GM12878 (cell line): ENCODE measurements at regions not wholly inside any gene's neighbourhood (a gene's known extent, or its start where the extent isn't known, plus 50 kb on each side); places are given as distances from the start of the nearest gene placed in this dataset.

Source experiments
- ATAC-seq: fragments of 200-7000 bp; cut with Tn5 transposase; 3 replicates; pipeline ENCODE4 v1.9.1; 2020; ENCODE audit warnings: mild to moderate bottlenecking, moderate library complexity
- BruUV-seq: library from RNA; stranded (reverse); fragments of 400-500 nt; replicated peaks from 2 replicates; lab custom pipeline; 2021; lab: Mats Ljungman, UMichigan
- CTCF ChIA-PET: fragments of 300-600 bp; sonication (Branson Sonifier 250); formaldehyde crosslinking; extraction: SDS; loops from one replicate; lab custom pipeline; 2021; ENCODE audit warnings: inconsistent platforms; lab: Yijun Ruan, JAX
- POLR2A ChIA-PET: fragments of 350-600 bp; formaldehyde crosslinking; extraction: SDS; loops from one replicate; lab custom pipeline; 2021; ENCODE audit warnings: inconsistent platforms; lab: Charles Lee
- RAD21 ChIA-PET: fragments of 300-600 bp; sonication (Branson Sonifier 250); formaldehyde crosslinking; loops from one replicate; lab custom pipeline; 2023; ENCODE audit warnings: antibody characterized with exemption; ENCODE audit not compliant: unreplicated experiment; lab: Charles Lee
- SMC1A ChIA-PET: fragments of 300-600 bp; sonication (Branson Sonifier 250); formaldehyde crosslinking; loops from one replicate; lab custom pipeline; 2023; ENCODE audit not compliant: unreplicated experiment, uncharacterized antibody; lab: Charles Lee
- DNase-seq: peaks from one replicate; pipeline ENCODE4 v3.0.0-alpha.2; 2011; ENCODE audit warnings: low read depth, low spot score
- FAIRE-seq: peaks from 3 replicates; lab custom pipeline; 2011; peaks lifted over from hg19 to GRCh38; lab: Jason Lieb, UNC
- H2AFZ ChIP-seq: 2 replicates; pipeline ENCODE4 v1.6.0; 2011; ENCODE audit warnings: low read depth, low read length, control low read depth; ENCODE audit not compliant: control insufficient read depth
- H3K27ac ChIP-seq: 2 replicates; pipeline ENCODE4 v1.5.1; 2011; ENCODE audit warnings: control low read depth; ENCODE audit not compliant: control insufficient read depth, insufficient read depth
- H3K27me3 ChIP-seq, 2 experiments: replicated peaks in 1 of 2; 2 replicates each; pipeline versions ENCODE4 v1.6.0 to v1.6.1; 2011; ENCODE audit warnings: low read length in 1 of 2; ENCODE audit not compliant: control insufficient read depth in 2 of 2, insufficient read depth in 2 of 2
- H3K36me3 ChIP-seq, 2 experiments: 2 replicates each; pipeline ENCODE4 v1.5.1; 2011; ENCODE audit warnings: low read length in 1 of 2; ENCODE audit not compliant: control insufficient read depth in 2 of 2, insufficient read depth in 2 of 2
- H3K4me1 ChIP-seq: 2 replicates; pipeline ENCODE4 v1.6.1; 2011; ENCODE audit warnings: mild to moderate bottlenecking, low read length, moderate library complexity, mixed read lengths; ENCODE audit not compliant: control insufficient read depth, insufficient read depth
- H3K4me2 ChIP-seq: 2 replicates; pipeline ENCODE4 v1.6.0; 2011; ENCODE audit warnings: control low read depth; ENCODE audit not compliant: control insufficient read depth, insufficient read depth
- H3K4me3 ChIP-seq: fragments of 200-600 bp; sonication (generic); 2 replicates; pipeline ENCODE4 v1.5.1; 2016
- H3K79me2 ChIP-seq: 2 replicates; pipeline ENCODE4 v1.6.0; 2011; ENCODE audit warnings: low read length; ENCODE audit not compliant: control insufficient read depth, insufficient read depth
- H3K9ac ChIP-seq: 2 replicates; pipeline ENCODE4 v1.8.0; 2011; ENCODE audit warnings: low read length, control low read depth, mixed read lengths; ENCODE audit not compliant: control insufficient read depth, insufficient read depth
- H3K9me3 ChIP-seq: replicated peaks from 3 replicates; pipeline ENCODE4 v1.5.1; 2011; ENCODE audit warnings: mild to moderate bottlenecking, low read length; ENCODE audit not compliant: control insufficient read depth, insufficient read depth
- H4K20me1 ChIP-seq: 2 replicates; pipeline ENCODE4 v1.6.0; 2011; ENCODE audit not compliant: control insufficient read depth, insufficient read depth
- CBFB ChIP-seq: IDR thresholded peaks from 2 replicates; pipeline ENCODE4 v1.6.1; 2016; ENCODE audit warnings: antibody characterized with exemption, low read depth
- CEBPB ChIP-seq, 2 experiments: fragments of 150-350 bp in 1 of 2; IDR thresholded peaks; 2 replicates each; pipeline ENCODE4 v1.6.1; 2012 to 2014; ENCODE audit warnings: low read depth in 2 of 2, low read length in 2 of 2, borderline replicate concordance in 1 of 2, inconsistent platforms in 1 of 2
- CEBPZ ChIP-seq: fragments of 150-350 bp; IDR thresholded peaks from 2 replicates; pipeline ENCODE4 v1.6.1; 2016; ENCODE audit warnings: low read depth, low read length
- EZH2 ChIP-seq: IDR thresholded peaks from 2 replicates; pipeline ENCODE4 v1.6.1; 2012; ENCODE audit warnings: low read depth, mild to moderate bottlenecking, control low read depth, inconsistent platforms, low read length, borderline replicate concordance; ENCODE audit not compliant: control insufficient read depth
- KLF5 ChIP-seq: fragments of 450-650 bp; IDR thresholded peaks from 2 replicates; pipeline ENCODE4 v1.6.1; 2014; ENCODE audit warnings: mild to moderate bottlenecking; ENCODE audit not compliant: partially characterized antibody
- PBX3 ChIP-seq: IDR thresholded peaks from 2 replicates; pipeline ENCODE4 v1.6.1; 2011; ENCODE audit warnings: mild to moderate bottlenecking, low read depth, low read length, moderate library complexity; ENCODE audit not compliant: insufficient replicate concordance
- RAD21 ChIP-seq: IDR thresholded peaks from 2 replicates; pipeline ENCODE4 v1.6.1; 2011; ENCODE audit warnings: mild to moderate bottlenecking, low read depth, low read length, moderate library complexity; ENCODE audit not compliant: insufficient read depth
- ZNF592 ChIP-seq: fragments of 450-650 bp; IDR thresholded peaks from 2 replicates; pipeline ENCODE4 v1.6.1; 2017; ENCODE audit warnings: mild to moderate bottlenecking, moderate library complexity
- WGBS: methylation state at CpG from one replicate; pipeline ENCODE4 v1.1.6; 2016; ENCODE audit warnings: low lambda C conversion rate; ENCODE audit not compliant: insufficient replicate concordance, insufficient coverage; ENCODE audit errors: missing lambda C conversion rate; 5-methylcytosine and 5-hydroxymethylcytosine counted together
- in situ Hi-C: fragments of 300-500 bp; cut with MboI; formaldehyde crosslinking; loops from 9 replicates; pipeline ENCODE4 v1.14.3; 2018; ENCODE audit warnings: mixed read lengths
- intact Hi-C: fragments of 100-400 bp; cut with micrococcal nuclease; formaldehyde crosslinking; loops from one replicate; pipeline ENCODE4 v1.14.2; 2022; ENCODE audit not compliant: unreplicated experiment

DNA sequence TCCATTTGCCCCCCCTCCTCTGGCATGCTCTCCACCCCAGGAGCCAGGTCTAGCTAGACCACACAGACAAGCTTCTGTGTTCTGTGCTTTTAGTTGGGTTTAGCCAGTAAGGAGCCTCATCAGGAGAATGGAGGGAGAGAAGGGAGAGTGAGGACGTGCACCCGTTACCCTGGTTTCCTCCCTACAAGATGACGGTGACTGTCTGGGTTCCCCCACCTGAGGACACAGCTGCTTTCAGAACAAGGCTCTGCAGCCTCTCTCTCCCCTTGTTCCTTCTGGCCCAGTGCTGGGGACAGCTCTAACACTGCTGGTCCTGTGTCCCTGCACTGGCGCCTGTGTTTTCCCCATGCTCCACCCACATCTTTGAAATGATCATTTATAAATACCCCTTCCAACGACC, 184.4 kb upstream of the GALNT2 start:
- DNase-seq (no peak), ATAC-seq (no peak), FAIRE-seq (no peak)
- H3K36me3 ChIP-seq, result no peaks in the 10 kb centered on the region
- ChIA-PET CTCF (no interaction called here), RAD21 (no interaction called here), POLR2A (no interaction called here), SMC1A (interaction anchor here (1.4 to 2.3 kb wide), 2 partner anchors 11 to 16 kb away, joined by 5 to 6 read pairs; no protein-coding TSS in a partner anchor)
- no TSS peak for BruUV-seq
- peaks cover 4 to 6% of the 10 kb centered on the region in 2 experiments; a peak in 3 of 4 replicates for H3K27me3 ChIP-seq
- TF ChIP-seq PBX3, result no peak
- TF ChIP-seq CBFB, result no peak
- no peak for TF ChIP-seq ZNF592
- no peak for TF ChIP-seq CEBPB (IDR thresholded peaks at IDR 0.05; ENCODE audit: borderline replicate concordance in 1 of 2, low read depth in 2 of 2, low read length in 2 of 2)
- TF ChIP-seq EZH2, result no peak
- TF ChIP-seq RAD21, result no peak
- no peak for TF ChIP-seq CEBPZ
- TF ChIP-seq KLF5, result no peak
- no peak overlapping the region for H3K4me3 ChIP-seq
- in situ Hi-C loops, result no loop called here
- H3K27ac ChIP-seq, result no peak overlapping the region
- H4K20me1 ChIP-seq, result no peaks in the 10 kb centered on the region
- no peaks in the 10 kb centered on the region for H3K4me1 ChIP-seq
- no peak overlapping the region for H3K4me2 ChIP-seq
- H2AFZ ChIP-seq, result no peak overlapping the region
- no peaks in the 10 kb centered on the region for H3K79me2 ChIP-seq
- intact Hi-C loops, result no loop called here
- WGBS, result 18% methylated on average over 5 of the region's 5 CpGs
- H3K9ac ChIP-seq, result no peak overlapping the region
- H3K9me3 ChIP-seq, result no peaks in the 10 kb centered on the region
